ENCODE measurements at regions not wholly inside any gene's neighbourhood (a gene's known extent, or its start where the extent isn't known, plus 50 kb on each side); places are given as distances from the start of the nearest gene placed in this dataset.

- Mint-ChIP-seq H3K4me1 (no peaks in the 10 kb centered on the region), H3K4me3 (no peak overlapping the region), H3K27me3 (ENCODE audit: low read depth) (peaks cover 14% of the 10 kb centered on the region), H3K36me3 (no peaks in the 10 kb centered on the region), H3K9me3 (no peaks in the 10 kb centered on the region), H3K27ac (no peak overlapping the region)
- DNase-seq (ENCODE audit: low spot score) = no peak
- ChIA-PET CTCF (no interaction called here), POLR2A (no interaction called here)
- TF ChIP-seq FOXK1 (CRISPR knock-in tag; IDR thresholded peaks at IDR 0.05) = no peak
- TF ChIP-seq STAT6 (CRISPR knock-in tag; conservative IDR thresholded peaks at IDR 0.05; ENCODE audit: low read depth) = no peak
- no peak for TF ChIP-seq KAT7 (CRISPR knock-in tag; IDR thresholded peaks at IDR 0.05; ENCODE audit: borderline replicate concordance)
- no peak for TF ChIP-seq FOXP1 (CRISPR knock-in tag; IDR thresholded peaks at IDR 0.05; ENCODE audit: borderline replicate concordance)
- no peak for TF ChIP-seq MLX (CRISPR knock-in tag; IDR thresholded peaks at IDR 0.05)
- no peak for TF ChIP-seq EMX1 (CRISPR knock-in tag; IDR thresholded peaks at IDR 0.05)
- no peak for ATAC-seq
Observed at GRCh38 chr1:232353001-232353400, 276.9 kb downstream of the SIPA1L2 start.

- ChIA-PET CTCF (no interaction called here), POLR2A (no interaction called here)
- Mint-ChIP-seq H3K4me1 (no peaks in the 10 kb centered on the region), H3K9me3 (no peaks in the 10 kb centered on the region), H3K27me3 (ENCODE audit: low read depth) (peaks cover 14% of the 10 kb centered on the region), H3K4me3 (no peak overlapping the region), H3K36me3 (no peaks in the 10 kb centered on the region), H3K27ac (no peak overlapping the region)
- no peak for TF ChIP-seq GABPB1 (CRISPR knock-in tag; IDR thresholded peaks at IDR 0.05)
- TF ChIP-seq NR3C1 (CRISPR knock-in tag; conservative IDR thresholded peaks at IDR 0.05; ENCODE audit: low read depth) = no peak
- no peak for TF ChIP-seq FOXP4 (CRISPR knock-in tag; IDR thresholded peaks at IDR 0.05)
- no peak for TF ChIP-seq ZNF263 (CRISPR knock-in tag; IDR thresholded peaks at IDR 0.05; ENCODE audit: low read depth)
- TF ChIP-seq ELF4 (CRISPR knock-in tag; IDR thresholded peaks at IDR 0.05; ENCODE audit: low read depth) = no peak
- TF ChIP-seq NFYB (CRISPR knock-in tag; conservative IDR thresholded peaks at IDR 0.05; ENCODE audit: low read depth) = no peak
- TF ChIP-seq HMGXB4 (CRISPR knock-in tag; IDR thresholded peaks at IDR 0.05) = no peak
- no peak for TF ChIP-seq GTF2I (CRISPR knock-in tag; conservative IDR thresholded peaks at IDR 0.05)
- no peak for TF ChIP-seq ZNF281 (CRISPR knock-in tag; IDR thresholded peaks at IDR 0.05)
- TF ChIP-seq CTCF (IDR thresholded peaks at IDR 0.05) = no peak
- TF ChIP-seq PRRX2 (CRISPR knock-in tag; IDR thresholded peaks at IDR 0.05) = no peak
- ATAC-seq (no peak), DNase-seq (ENCODE audit: low spot score) (no peak)
Observed at GRCh38 chr1:232352366-232352765, 277.6 kb downstream of the SIPA1L2 start.
